Activated T-helper 1 cell treated with anti-CD3 and anti-CD28 coated beads, Interleukin-12 subunit alpha, Interleukin-12 subunit beta, Interleukin-2, Interleukin-4 antibody, amounts not matched to agents 30 ng/mL and 10 ng/mL and 1 ng/mL, durations not matched to agents 14 hours and 24 hours and 36 hours (primary cell): ENCODE measurements at regions not wholly inside any gene's neighbourhood (a gene's known extent, or its start where the extent isn't known, plus 50 kb on each side); places are given as distances from the start of the nearest gene placed in this dataset.

Experiments used
- DNase-seq: peaks from one replicate; pipeline ENCODE4 v3.0.0; 2021; ENCODE audit warnings: low spot score
- H3K27ac Mint-ChIP-seq: one replicate; pipeline ENCODE4 v1.8.0; 2021; ENCODE audit warnings: mild to moderate bottlenecking, mixed read lengths
- H3K27me3 Mint-ChIP-seq: one replicate; pipeline ENCODE4 v1.8.0; 2022; ENCODE audit warnings: mild to moderate bottlenecking, moderate library complexity, mixed read lengths; ENCODE audit not compliant: insufficient read depth
- H3K36me3 Mint-ChIP-seq: one replicate; pipeline ENCODE4 v1.8.0; 2021; ENCODE audit warnings: low read depth, mixed read lengths
- H3K4me1 Mint-ChIP-seq: one replicate; pipeline ENCODE4 v1.8.0; 2021; ENCODE audit warnings: low read depth, mixed read lengths
- H3K4me3 Mint-ChIP-seq: one replicate; pipeline ENCODE4 v1.8.0; 2021; ENCODE audit warnings: mild to moderate bottlenecking, moderate library complexity, mixed read lengths
- H3K9me3 Mint-ChIP-seq: one replicate; pipeline ENCODE4 v1.8.0; 2021; ENCODE audit warnings: mixed read lengths
- intact Hi-C: fragments of 100-400 bp; cut with micrococcal nuclease; formaldehyde crosslinking; loops from one replicate; pipeline ENCODE4 v1.15.1; 2024

- Mint-ChIP-seq H3K9me3 (peaks cover 4% of the 10 kb centered on the region), H3K4me3 (no peak overlapping the region), H3K36me3 (no peaks in the 10 kb centered on the region), H3K27me3 (no peaks in the 10 kb centered on the region), H3K27ac (no peak overlapping the region), H3K4me1 (no peaks in the 10 kb centered on the region)
- intact Hi-C loops: no loop called here
- DNase-seq: no peak
Observed at GRCh38 chr6:169854083-169854725, 102.8 kb downstream of the ERMARD start.

GRCh38 chr6:169853196-169854082 lies 102.0 kb downstream of the ERMARD start:
- Mint-ChIP-seq H3K36me3 (no peaks in the 10 kb centered on the region), H3K27ac (no peak overlapping the region), H3K4me1 (no peaks in the 10 kb centered on the region), H3K27me3 (no peaks in the 10 kb centered on the region), H3K9me3 (peaks cover 4% of the 10 kb centered on the region), H3K4me3 (no peak overlapping the region)
- intact Hi-C loops: no loop called here
- DNase-seq: no peak

GRCh38 chr6:169852504-169853195 lies 101.2 kb downstream of the ERMARD start:
- no peak overlapping the region for H3K27ac Mint-ChIP-seq
- no peaks in the 10 kb centered on the region for H3K27me3 Mint-ChIP-seq
- no peaks in the 10 kb centered on the region for H3K36me3 Mint-ChIP-seq
- DNase-seq: no peak
- intact Hi-C loops: no loop called here
- H3K4me1 Mint-ChIP-seq: no peaks in the 10 kb centered on the region
- H3K4me3 Mint-ChIP-seq: no peak overlapping the region
- peaks cover 4% of the 10 kb centered on the region for H3K9me3 Mint-ChIP-seq

- Mint-ChIP-seq H3K9me3 (peaks cover 4% of the 10 kb centered on the region), H3K27me3 (no peaks in the 10 kb centered on the region), H3K4me1 (no peaks in the 10 kb centered on the region), H3K36me3 (no peaks in the 10 kb centered on the region), H3K4me3 (no peak overlapping the region), H3K27ac (no peak overlapping the region)
- no peak for DNase-seq
- intact Hi-C loops: no loop called here
Observed at GRCh38 chr6:169851641-169852503, 100.5 kb downstream of the ERMARD start.

- no peaks in the 10 kb centered on the region for H3K36me3 Mint-ChIP-seq
- no peak overlapping the region for H3K27ac Mint-ChIP-seq
- no peaks in the 10 kb centered on the region for H3K4me1 Mint-ChIP-seq
- intact Hi-C loops: no loop called here
- H3K4me3 Mint-ChIP-seq: no peak overlapping the region
- DNase-seq: no peak
- H3K27me3 Mint-ChIP-seq: no peaks in the 10 kb centered on the region
- H3K9me3 Mint-ChIP-seq: peaks cover 4% of the 10 kb centered on the region
Observed at GRCh38 chr6:169850746-169851145, 99.3 kb downstream of the ERMARD start.

- peaks cover 4% of the 10 kb centered on the region for H3K9me3 Mint-ChIP-seq
- H3K27me3 Mint-ChIP-seq: no peaks in the 10 kb centered on the region
- no peaks in the 10 kb centered on the region for H3K36me3 Mint-ChIP-seq
- no peak overlapping the region for H3K27ac Mint-ChIP-seq
- intact Hi-C loops: no loop called here
- H3K4me3 Mint-ChIP-seq: no peak overlapping the region
- no peaks in the 10 kb centered on the region for H3K4me1 Mint-ChIP-seq
- no peak for DNase-seq
Observed at GRCh38 chr6:169850154-169850553, 98.7 kb downstream of the ERMARD start.

- no peak for DNase-seq
- Mint-ChIP-seq H3K36me3 (no peaks in the 10 kb centered on the region), H3K27ac (no peak overlapping the region), H3K4me3 (no peak overlapping the region), H3K9me3 (peaks cover 4% of the 10 kb centered on the region), H3K27me3 (peaks cover 1% of the 10 kb centered on the region), H3K4me1 (no peaks in the 10 kb centered on the region)
- intact Hi-C loops: no loop called here
Observed at GRCh38 chr6:169849396-169849795, 98.0 kb downstream of the ERMARD start.

- DNase-seq: no peak
- Mint-ChIP-seq H3K27ac (no peak overlapping the region), H3K4me1 (no peaks in the 10 kb centered on the region), H3K4me3 (no peak overlapping the region), H3K36me3 (no peaks in the 10 kb centered on the region), H3K27me3 (peaks cover 3% of the 10 kb centered on the region), H3K9me3 (peaks cover 4% of the 10 kb centered on the region)
- intact Hi-C loops: no loop called here
Observed at GRCh38 chr6:169848946-169849345, 97.5 kb downstream of the ERMARD start.

GRCh38 chr6:169847901-169848311 lies 96.5 kb downstream of the ERMARD start:
- H3K27me3 Mint-ChIP-seq: peaks cover 3% of the 10 kb centered on the region
- DNase-seq: no peak
- H3K27ac Mint-ChIP-seq: no peak overlapping the region
- H3K9me3 Mint-ChIP-seq: peaks cover 2% of the 10 kb centered on the region
- no peak overlapping the region for H3K4me3 Mint-ChIP-seq
- H3K36me3 Mint-ChIP-seq: no peaks in the 10 kb centered on the region
- no peaks in the 10 kb centered on the region for H3K4me1 Mint-ChIP-seq
- intact Hi-C loops: no loop called here

GRCh38 chr6:169847141-169847674 lies 95.8 kb downstream of the ERMARD start:
- H3K27me3 Mint-ChIP-seq: peaks cover 3% of the 10 kb centered on the region
- no peaks in the 10 kb centered on the region for H3K4me1 Mint-ChIP-seq
- DNase-seq: no peak
- H3K9me3 Mint-ChIP-seq: no peaks in the 10 kb centered on the region
- H3K36me3 Mint-ChIP-seq: no peaks in the 10 kb centered on the region
- no peak overlapping the region for H3K27ac Mint-ChIP-seq
- H3K4me3 Mint-ChIP-seq: no peak overlapping the region
- intact Hi-C loops: no loop called here

- DNase-seq: no peak
- Mint-ChIP-seq H3K36me3 (no peaks in the 10 kb centered on the region), H3K9me3 (no peaks in the 10 kb centered on the region), H3K27me3 (peaks cover 3% of the 10 kb centered on the region), H3K4me1 (no peaks in the 10 kb centered on the region), H3K4me3 (no peak overlapping the region), H3K27ac (no peak overlapping the region)
- intact Hi-C loops: no loop called here
Observed at GRCh38 chr6:169846286-169847056, 95.0 kb downstream of the ERMARD start.
